Stimulated activated CD8-positive, alpha-beta memory T cell treated with anti-CD3 and anti-CD28 coated beads, Interleukin-12 subunit alpha, Interleukin-12 subunit beta, amount 100 ng/mL, for 24 hours (primary cell): ENCODE measurements at regions not wholly inside any gene's neighbourhood (a gene's known extent, or its start where the extent isn't known, plus 50 kb on each side); places are given as distances from the start of the nearest gene placed in this dataset.
"Not testable (repeated sequence)": the region's sequence is repeated elsewhere in the genome, so short reads cannot be mapped to it uniquely, and the experiment has no call there.

Experiments used
- DNase-seq: peaks from one replicate; pipeline ENCODE4 v3.0.0-alpha.2; 2020; ENCODE audit errors: extremely low read depth

- not testable (repeated sequence) for DNase-seq
Measured at GRCh38 chr6:27773542-27774263, 138.5 kb downstream of the OR2B2 start.

- no peak for DNase-seq
Measured at GRCh38 chr6:27772261-27773001, 139.8 kb downstream of the OR2B2 start.

- DNase-seq, result no peak
Measured at GRCh38 chr6:27771235-27771634, 141.0 kb downstream of the OR2B2 start.

- no peak for DNase-seq
Measured at GRCh38 chr6:27770724-27771123, 141.5 kb downstream of the OR2B2 start.

GRCh38 chr6:27768556-27768955, 143.6 kb downstream of the OR2B2 start:
- no peak for DNase-seq

GRCh38 chr6:27767851-27768250, 144.3 kb downstream of the OR2B2 start:
- DNase-seq, result no peak

GRCh38 chr6:27766405-27766804, 145.8 kb downstream of the OR2B2 start:
- no peak for DNase-seq

GRCh38 chr6:27765028-27765590, 147.1 kb downstream of the OR2B2 start:
- no peak for DNase-seq

- DNase-seq, result no peak
Measured at GRCh38 chr6:27761391-27761790, 150.8 kb downstream of the OR2B2 start.

- no peak for DNase-seq
Measured at GRCh38 chr6:27760464-27760863, 151.7 kb downstream of the OR2B2 start.

GRCh38 chr6:27759930-27760329, 152.3 kb downstream of the OR2B2 start:
- no peak for DNase-seq

GRCh38 chr6:27758491-27758890, 153.7 kb downstream of the OR2B2 start:
- no peak for DNase-seq

- DNase-seq, result no peak
Measured at GRCh38 chr6:27757307-27757706, 154.9 kb downstream of the OR2B2 start.

- no peak for DNase-seq
Measured at GRCh38 chr6:27755768-27756167, 156.4 kb downstream of the OR2B2 start.

GRCh38 chr6:27754408-27754782, 157.8 kb downstream of the OR2B2 start:
- no peak for DNase-seq

- peak; percentile 63 for DNase-seq
Measured at GRCh38 chr6:27753668-27754407, 158.4 kb downstream of the OR2B2 start.

- no peak for DNase-seq
Measured at GRCh38 chr6:27752038-27752885, 159.9 kb downstream of the OR2B2 start.

GRCh38 chr6:27748661-27749060, 163.5 kb downstream of the OR2B2 start:
- DNase-seq, result no peak

- DNase-seq, result no peak
Measured at GRCh38 chr6:27747637-27748036, 164.6 kb downstream of the OR2B2 start.

- DNase-seq, result not testable (repeated sequence)
Measured at GRCh38 chr6:27746860-27747259, 165.3 kb downstream of the OR2B2 start.

- no peak for DNase-seq
Measured at GRCh38 chr6:27743787-27744186, 168.4 kb downstream of the OR2B2 start.
